Stimulated activated CD4-positive, alpha-beta T cell treated with anti-CD3 and anti-CD28 coated beads, Interleukin-1b, Interleukin-23, amount 100 ng/mL, for 4 hours (primary cell): ENCODE measurements at regions not wholly inside any gene's neighbourhood (a gene's known extent, or its start where the extent isn't known, plus 50 kb on each side); places are given as distances from the start of the nearest gene placed in this dataset.

Experiments
- DNase-seq, 2 donors: peaks; one replicate each; pipeline ENCODE4 v3.0.0-alpha.2; 2020; ENCODE audit warnings: low read depth in 2 of 2

GRCh38 chr3:72593881-72594397 is 254.3 kb downstream of the SHQ1 start:
- no peak for DNase-seq

- DNase-seq: no peak
Observed at GRCh38 chr3:72591522-72592421, 256.5 kb downstream of the SHQ1 start.

GRCh38 chr3:72590732-72591221 is 257.5 kb downstream of the SHQ1 start:
- DNase-seq: no peak

GRCh38 chr3:72587282-72587681 is 261.0 kb downstream of the SHQ1 start:
- DNase-seq: no peak

- no peak for DNase-seq
Observed at GRCh38 chr3:72586694-72587093, 261.6 kb downstream of the SHQ1 start.

- no peak for DNase-seq
Observed at GRCh38 chr3:72585966-72586365, 262.3 kb downstream of the SHQ1 start.

GRCh38 chr3:72584262-72584661 is 264.0 kb downstream of the SHQ1 start:
- no peak for DNase-seq

- DNase-seq: no peak
Observed at GRCh38 chr3:72582963-72583362, 265.3 kb downstream of the SHQ1 start.

- DNase-seq: no peak
Observed at GRCh38 chr3:72582211-72582878, 265.9 kb downstream of the SHQ1 start.

- DNase-seq: no peak
Observed at GRCh38 chr3:72580900-72581299, 267.3 kb downstream of the SHQ1 start.

GRCh38 chr3:72580246-72580756 is 267.9 kb downstream of the SHQ1 start:
- DNase-seq: no peak

- DNase-seq: no peak
Observed at GRCh38 chr3:72579581-72580245, 268.5 kb downstream of the SHQ1 start.

GRCh38 chr3:72579191-72579580 is 269.1 kb downstream of the SHQ1 start:
- no peak for DNase-seq

GRCh38 chr3:72577190-72577589 is 271.1 kb downstream of the SHQ1 start:
- no peak for DNase-seq

- no peak for DNase-seq
Observed at GRCh38 chr3:72576563-72576962, 271.7 kb downstream of the SHQ1 start.

- DNase-seq: no peak
Observed at GRCh38 chr3:72574144-72574543, 274.1 kb downstream of the SHQ1 start.

GRCh38 chr3:72573051-72573450 is 275.2 kb downstream of the SHQ1 start:
- DNase-seq: no peak

GRCh38 chr3:72572489-72573007 is 275.7 kb downstream of the SHQ1 start:
- no peak for DNase-seq

- no peak for DNase-seq
Observed at GRCh38 chr3:72571638-72572114, 276.6 kb downstream of the SHQ1 start.

GRCh38 chr3:72571052-72571451 is 277.2 kb downstream of the SHQ1 start:
- DNase-seq: no peak

GRCh38 chr3:72569754-72570440 is 278.3 kb downstream of the SHQ1 start:
- DNase-seq: no peak
